K562 (cell line): ENCODE measurements at regions not wholly inside any gene's neighbourhood (a gene's known extent, or its start where the extent isn't known, plus 50 kb on each side); places are given as distances from the start of the nearest gene placed in this dataset.

Experiments used
- ATAC-seq: fragments of 200-7000 bp; cut with Tn5 transposase; 3 replicates; pipeline ENCODE4 v1.9.1; 2020; ENCODE audit warnings: moderate library complexity
- BruUV-seq: library from RNA; stranded (reverse); fragments of 400-500 nt; replicated peaks from 2 replicates; lab custom pipeline; 2021; lab: Mats Ljungman, UMichigan
- CTCF ChIA-PET: fragments of 300-600 bp; formaldehyde crosslinking; extraction: SDS; loops from one replicate; lab custom pipeline; 2021; ENCODE audit warnings: low intra/inter-chr PET ratio; lab: Yijun Ruan, JAX
- POLR2A ChIA-PET: fragments of 300-600, 350-650 bp; sonication (Branson Sonifier 250); formaldehyde crosslinking; extraction: SDS; loops from one replicate; lab custom pipeline; 2021; ENCODE audit warnings: antibody characterized with exemption, inconsistent platforms; lab: Yijun Ruan, JAX
- DNase-seq, 4 experiments: peaks; one replicate each; pipeline versions ENCODE4 v3.0.0 to v3.0.0-alpha.2; 2011 to 2018; ENCODE audit warnings: low spot score in 3 of 4, mixed read lengths in 3 of 4; ENCODE audit errors: extremely low read depth in 1 of 4
- FAIRE-seq: peaks from 2 replicates; lab custom pipeline; 2011; peaks lifted over from hg19 to GRCh38; lab: Jason Lieb, UNC
- H2AFZ ChIP-seq: 2 replicates; pipeline ENCODE4 v1.6.0; 2011; ENCODE audit warnings: low read depth, low read length, control low read depth, inconsistent platforms
- H3K27ac ChIP-seq: fragments of 200-600 bp; 3 replicates; pipeline ENCODE4 v1.8.0; 2011; ENCODE audit warnings: low read depth, mild to moderate bottlenecking, control low read depth, inconsistent platforms, low read length, moderate library complexity, mixed read lengths; ENCODE audit errors: extremely low read depth
- H3K27me3 ChIP-seq, 2 experiments: fragments of 300-600 bp in 1 of 2; 2 replicates in 1 of 2; 3 replicates in 1 of 2; pipeline versions ENCODE4 v1.6.0 to v1.8.0; 2011; ENCODE audit warnings: inconsistent platforms in 2 of 2, low read length in 2 of 2, mild to moderate bottlenecking in 1 of 2, mixed read lengths in 1 of 2, moderate library complexity in 1 of 2; ENCODE audit not compliant: control insufficient read depth in 2 of 2, insufficient read depth in 2 of 2
- H3K36me3 ChIP-seq: fragments of 300-600 bp; 3 replicates; pipeline ENCODE4 v1.8.0; 2011; ENCODE audit warnings: mild to moderate bottlenecking, low read length, inconsistent platforms; ENCODE audit not compliant: control insufficient read depth, insufficient read depth
- H3K4me1 ChIP-seq, 2 experiments: fragments of 200-600 bp in 1 of 2; replicated peaks in 1 of 2; 2 replicates in 1 of 2; 3 replicates in 1 of 2; pipeline versions ENCODE4 v1.5.1 to v1.8.0; 2011; ENCODE audit warnings: inconsistent platforms in 2 of 2, low read length in 2 of 2, mild to moderate bottlenecking in 1 of 2, mixed read lengths in 1 of 2, moderate library complexity in 1 of 2; ENCODE audit not compliant: control insufficient read depth in 2 of 2, insufficient read depth in 2 of 2
- H3K4me2 ChIP-seq: 2 replicates; pipeline ENCODE4 v1.6.1; 2011; ENCODE audit warnings: low read length, control low read depth, inconsistent platforms, mixed read lengths; ENCODE audit not compliant: insufficient read depth
- H3K4me3 ChIP-seq: fragments of 200-600 bp; sonication (generic), shearing (Covaris generic); 2 replicates; pipeline ENCODE4 v1.5.1; 2016; ENCODE audit warnings: control low read depth, inconsistent platforms
- H3K79me2 ChIP-seq: fragments of 200-600 bp; 3 replicates; pipeline ENCODE4 v1.8.0; 2011; ENCODE audit warnings: low read length, inconsistent platforms; ENCODE audit not compliant: control insufficient read depth, insufficient read depth
- H3K9ac ChIP-seq, 2 experiments: 2 replicates each; pipeline versions ENCODE4 v1.6.0 to v1.6.1; 2011; ENCODE audit warnings: low read depth in 2 of 2, low read length in 2 of 2, control low read depth in 1 of 2, inconsistent platforms in 1 of 2, mild to moderate bottlenecking in 1 of 2, mixed read lengths in 1 of 2; ENCODE audit not compliant: insufficient read depth in 1 of 2
- H3K9me1 ChIP-seq: one replicate; pipeline ENCODE4 v1.6.0; 2011; ENCODE audit warnings: inconsistent platforms, mild to moderate bottlenecking, low read length, moderate library complexity; ENCODE audit not compliant: control insufficient read depth, insufficient read depth
- H3K9me3 ChIP-seq: replicated peaks from 2 replicates; pipeline ENCODE4 v1.5.1; 2011; ENCODE audit warnings: low read depth, low read length, inconsistent platforms; ENCODE audit not compliant: control insufficient read depth, insufficient read depth
- H4K20me1 ChIP-seq: replicated peaks from 2 replicates; pipeline ENCODE4 v1.6.1; 2011; ENCODE audit warnings: low read length, inconsistent platforms, mixed read lengths; ENCODE audit not compliant: control insufficient read depth, insufficient read depth
- ATF4 ChIP-seq: fragments of 450-650 bp; formaldehyde crosslinking; IDR thresholded peaks from 2 replicates; pipeline ENCODE4 v1.4.0; 2022; ENCODE audit warnings: mild to moderate bottlenecking, moderate library complexity
- ELF1 ChIP-seq: fragments of 200-800 bp; sonication (Bioruptor generic); IDR thresholded peaks from 2 replicates; pipeline ENCODE4 v1.6.1; 2016; ENCODE audit warnings: missing genetic modification characterization, missing compliant biosample characterization
- ETS2 ChIP-seq: IDR thresholded peaks from 2 replicates; pipeline ENCODE4 v1.6.1; 2016; ENCODE audit warnings: borderline replicate concordance, missing genetic modification characterization, mild to moderate bottlenecking, moderate library complexity, missing compliant biosample characterization; ENCODE audit not compliant: poor library complexity, severe bottlenecking
- FOXP1 ChIP-seq: sonication (generic); formaldehyde crosslinking; IDR thresholded peaks from 2 replicates; pipeline ENCODE4 v1.8.0; 2022; ENCODE audit warnings: mild to moderate bottlenecking, missing genetic modification reagents
- GATAD2A ChIP-seq: fragments of 450-650 bp; IDR thresholded peaks from 2 replicates; pipeline ENCODE4 v1.6.1; 2017
- NFIC ChIP-seq: fragments of 450-650 bp; IDR thresholded peaks from 2 replicates; pipeline ENCODE4 v1.6.1; 2017; ENCODE audit warnings: mild to moderate bottlenecking, inconsistent platforms
- POLR2H ChIP-seq: IDR thresholded peaks from 2 replicates; pipeline ENCODE4 v1.6.1; 2016; ENCODE audit warnings: missing genetic modification characterization, low read depth, mild to moderate bottlenecking, control low read depth, missing compliant biosample characterization, moderate library complexity
- POU5F1 ChIP-seq: fragments of 150-350 bp; IDR thresholded peaks from 2 replicates; pipeline ENCODE4 v1.6.1; 2014; ENCODE audit warnings: borderline replicate concordance, low read length, low read depth, mild to moderate bottlenecking; ENCODE audit not compliant: partially characterized antibody
- WGBS: fragments of 100-300 bp; shearing (Covaris generic); methylation state at CpG from one replicate; pipeline ENCODE4 v1.1.6; 2016; ENCODE audit warnings: low coverage, mixed read lengths; ENCODE audit not compliant: insufficient coverage; ENCODE audit errors: missing lambda C conversion rate; 5-methylcytosine and 5-hydroxymethylcytosine counted together
- in situ Hi-C: fragments of 300-500 bp; cut with MboI; formaldehyde crosslinking; loops from 4 replicates; pipeline ENCODE4 v1.15.0; 2018; ENCODE audit warnings: inconsistent platforms, mixed read lengths
- intact Hi-C: fragments of 100-400 bp; cut with micrococcal nuclease; formaldehyde crosslinking; loops from 2 replicates; pipeline ENCODE4 v1.14.2; 2022
- TF ChIP-seq, protein P1 (sequence below): IDR thresholded peaks from 3 replicates; pipeline ENCODE4 v1.6.1; 2011; ENCODE audit warnings: borderline replicate concordance, mild to moderate bottlenecking; ENCODE audit not compliant: insufficient read length, insufficient read depth
- TF ChIP-seq, protein P2 (sequence below): fragments of 250-450 bp; sonication (Bioruptor Pico); IDR thresholded peaks from 2 replicates; pipeline ENCODE4 v1.8.0; 2021; ENCODE audit warnings: mild to moderate bottlenecking, moderate library complexity

- TF ChIP-seq NFIC (no peak), POU5F1 (no peak), ELF1 (tag) (no peak), FOXP1 (CRISPR knock-in tag) (no peak), ATF4 (CRISPR knock-in tag) (no peak), GATAD2A (no peak), ETS2 (tag) (no peak), POLR2H (tag) (no peak)
- TF ChIP-seq, protein P1, sequence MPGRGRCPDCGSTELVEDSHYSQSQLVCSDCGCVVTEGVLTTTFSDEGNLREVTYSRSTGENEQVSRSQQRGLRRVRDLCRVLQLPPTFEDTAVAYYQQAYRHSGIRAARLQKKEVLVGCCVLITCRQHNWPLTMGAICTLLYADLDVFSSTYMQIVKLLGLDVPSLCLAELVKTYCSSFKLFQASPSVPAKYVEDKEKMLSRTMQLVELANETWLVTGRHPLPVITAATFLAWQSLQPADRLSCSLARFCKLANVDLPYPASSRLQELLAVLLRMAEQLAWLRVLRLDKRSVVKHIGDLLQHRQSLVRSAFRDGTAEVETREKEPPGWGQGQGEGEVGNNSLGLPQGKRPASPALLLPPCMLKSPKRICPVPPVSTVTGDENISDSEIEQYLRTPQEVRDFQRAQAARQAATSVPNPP: no peak
- TF ChIP-seq, protein P2, sequence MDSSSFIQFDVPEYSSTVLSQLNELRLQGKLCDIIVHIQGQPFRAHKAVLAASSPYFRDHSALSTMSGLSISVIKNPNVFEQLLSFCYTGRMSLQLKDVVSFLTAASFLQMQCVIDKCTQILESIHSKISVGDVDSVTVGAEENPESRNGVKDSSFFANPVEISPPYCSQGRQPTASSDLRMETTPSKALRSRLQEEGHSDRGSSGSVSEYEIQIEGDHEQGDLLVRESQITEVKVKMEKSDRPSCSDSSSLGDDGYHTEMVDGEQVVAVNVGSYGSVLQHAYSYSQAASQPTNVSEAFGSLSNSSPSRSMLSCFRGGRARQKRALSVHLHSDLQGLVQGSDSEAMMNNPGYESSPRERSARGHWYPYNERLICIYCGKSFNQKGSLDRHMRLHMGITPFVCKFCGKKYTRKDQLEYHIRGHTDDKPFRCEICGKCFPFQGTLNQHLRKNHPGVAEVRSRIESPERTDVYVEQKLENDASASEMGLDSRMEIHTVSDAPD: no peak
- intact Hi-C loops (no loop called here), in situ Hi-C loops (no loop called here)
- CTCF ChIA-PET: no interaction called here
- Histone ChIP-seq H3K79me2 (no peaks in the 10 kb centered on the region), H3K27me3 (peaks cover 9 to 20% of the 10 kb centered on the region in 2 experiments), H3K4me2 (no peak overlapping the region), H2AFZ (no peak overlapping the region), H3K9me3 (no peaks in the 10 kb centered on the region), H3K9me1 (no peaks in the 10 kb centered on the region), H4K20me1 (no peaks in the 10 kb centered on the region), H3K36me3 (no peaks in the 10 kb centered on the region), H3K27ac (no peak overlapping the region), H3K4me3 (no peak overlapping the region), H3K4me1 (no peaks in the 10 kb centered on the region), H3K9ac (no peak overlapping the region)
- FAIRE-seq (no peak), DNase-seq (no peak), ATAC-seq (no peak)
- POLR2A ChIA-PET: no interaction called here
- BruUV-seq: no TSS peak
- 0% methylated on average over 2 of the region's 2 CpGs for WGBS
Observed at GRCh38 chr7:25325186-25325757, 97.0 kb upstream of the NPVF start.
